HS-5 (cell line): ENCODE measurements at regions not wholly inside any gene's neighbourhood (a gene's known extent, or its start where the extent isn't known, plus 50 kb on each side); places are given as distances from the start of the nearest gene placed in this dataset.
A peak's percentile ranks its signal among the peaks of the same experiment; 100 is the strongest.

Experiments used
- DNase-seq: peaks from one replicate; pipeline ENCODE4 v3.0.0-alpha.2; 2012; ENCODE audit warnings: low read depth

GRCh38 chr2:59974051-59974766 lies 579.2 kb downstream of the BCL11A start:
- no peak for DNase-seq

GRCh38 chr2:59969161-59969560 lies 584.3 kb downstream of the BCL11A start:
- no peak for DNase-seq

GRCh38 chr2:59968441-59968840 lies 585.0 kb downstream of the BCL11A start:
- no peak for DNase-seq

GRCh38 chr2:59967691-59968090 lies 585.8 kb downstream of the BCL11A start:
- no peak for DNase-seq

GRCh38 chr2:59963157-59963556 lies 590.3 kb downstream of the BCL11A start:
- no peak for DNase-seq

- DNase-seq, result no peak
Measured at GRCh38 chr2:59961746-59962145, 591.7 kb downstream of the BCL11A start.

GRCh38 chr2:59959944-59960343 lies 593.5 kb downstream of the BCL11A start:
- no peak for DNase-seq

- peak; percentile 5 for DNase-seq
Measured at GRCh38 chr2:59957504-59957903, 596.0 kb downstream of the BCL11A start.

- no peak for DNase-seq
Measured at GRCh38 chr2:59956981-59957380, 596.5 kb downstream of the BCL11A start.

- DNase-seq, result no peak
Measured at GRCh38 chr2:59947917-59948541, 605.4 kb downstream of the BCL11A start.

- no peak for DNase-seq
Measured at GRCh38 chr2:59947209-59947608, 606.2 kb downstream of the BCL11A start.

- no peak for DNase-seq
Measured at GRCh38 chr2:59939236-59939635, 614.2 kb downstream of the BCL11A start.

- DNase-seq, result no peak
Measured at GRCh38 chr2:59938181-59938580, 615.3 kb downstream of the BCL11A start.

- no peak for DNase-seq
Measured at GRCh38 chr2:59936048-59936447, 617.4 kb downstream of the BCL11A start.

- DNase-seq, result no peak
Measured at GRCh38 chr2:59935005-59935404, 618.4 kb downstream of the BCL11A start.

- no peak for DNase-seq
Measured at GRCh38 chr2:59933948-59934347, 619.5 kb downstream of the BCL11A start.

- no peak for DNase-seq
Measured at GRCh38 chr2:59932341-59932740, 621.1 kb downstream of the BCL11A start.

- no peak for DNase-seq
Measured at GRCh38 chr2:59930430-59930829, 623.0 kb downstream of the BCL11A start.

- DNase-seq, result no peak
Measured at GRCh38 chr2:59926731-59927130, 626.7 kb downstream of the BCL11A start.

GRCh38 chr2:59925321-59925720 lies 628.1 kb downstream of the BCL11A start:
- no peak for DNase-seq

- DNase-seq, result no peak
Measured at GRCh38 chr2:59924346-59924745, 629.1 kb downstream of the BCL11A start.

- no peak for DNase-seq
Measured at GRCh38 chr2:59922450-59922849, 631.0 kb downstream of the BCL11A start.

GRCh38 chr2:59921743-59922142 lies 631.7 kb downstream of the BCL11A start:
- no peak for DNase-seq

GRCh38 chr2:59920961-59921360 lies 632.5 kb downstream of the BCL11A start:
- no peak for DNase-seq
